ENCODE measurements at regions not wholly inside any gene's neighbourhood (a gene's known extent, or its start where the extent isn't known, plus 50 kb on each side); places are given as distances from the start of the nearest gene placed in this dataset.

DNA sequence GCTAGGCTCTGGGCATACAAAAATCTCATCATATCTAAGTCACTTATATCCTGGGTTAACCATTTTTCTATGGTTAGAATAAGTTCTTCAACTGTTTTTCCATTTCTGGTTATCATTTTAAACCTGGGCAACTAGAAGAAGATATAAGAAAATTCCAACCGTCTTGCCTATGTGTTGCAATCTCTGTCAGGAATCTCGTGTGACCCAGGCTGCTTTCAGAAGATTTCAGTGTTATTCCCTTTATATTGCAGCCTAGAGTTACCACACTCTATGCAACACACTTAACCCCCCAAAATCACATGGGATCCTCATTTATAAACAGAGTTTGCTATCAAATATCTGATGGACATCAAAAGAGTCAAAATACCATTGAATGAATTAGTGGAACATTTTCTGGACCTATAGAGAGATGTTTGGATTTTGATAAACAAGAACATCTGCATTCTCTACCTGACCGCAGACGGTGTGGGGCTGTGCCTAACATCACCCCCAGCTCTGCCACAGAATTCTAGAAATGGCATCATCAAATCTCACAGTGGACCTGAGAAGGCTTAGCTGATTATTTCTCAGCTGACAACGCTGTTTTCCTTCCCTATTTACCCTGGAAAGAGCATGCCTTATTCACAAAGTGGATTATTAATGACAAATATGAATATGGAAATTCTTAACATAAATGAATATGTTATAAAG is 515.7 kb downstream of the NTRK3 start:
- TF ChIP-seq, protein P1, sequence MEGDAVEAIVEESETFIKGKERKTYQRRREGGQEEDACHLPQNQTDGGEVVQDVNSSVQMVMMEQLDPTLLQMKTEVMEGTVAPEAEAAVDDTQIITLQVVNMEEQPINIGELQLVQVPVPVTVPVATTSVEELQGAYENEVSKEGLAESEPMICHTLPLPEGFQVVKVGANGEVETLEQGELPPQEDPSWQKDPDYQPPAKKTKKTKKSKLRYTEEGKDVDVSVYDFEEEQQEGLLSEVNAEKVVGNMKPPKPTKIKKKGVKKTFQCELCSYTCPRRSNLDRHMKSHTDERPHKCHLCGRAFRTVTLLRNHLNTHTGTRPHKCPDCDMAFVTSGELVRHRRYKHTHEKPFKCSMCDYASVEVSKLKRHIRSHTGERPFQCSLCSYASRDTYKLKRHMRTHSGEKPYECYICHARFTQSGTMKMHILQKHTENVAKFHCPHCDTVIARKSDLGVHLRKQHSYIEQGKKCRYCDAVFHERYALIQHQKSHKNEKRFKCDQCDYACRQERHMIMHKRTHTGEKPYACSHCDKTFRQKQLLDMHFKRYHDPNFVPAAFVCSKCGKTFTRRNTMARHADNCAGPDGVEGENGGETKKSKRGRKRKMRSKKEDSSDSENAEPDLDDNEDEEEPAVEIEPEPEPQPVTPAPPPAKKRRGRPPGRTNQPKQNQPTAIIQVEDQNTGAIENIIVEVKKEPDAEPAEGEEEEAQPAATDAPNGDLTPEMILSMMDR (conservative IDR thresholded peaks at IDR 0.05; ENCODE audit: low read length) = no peak
- TF ChIP-seq EZH2phosphoT487 (IDR thresholded peaks at IDR 0.05; ENCODE audit: borderline replicate concordance, low read depth, low read length) = no peak

Measured in OCI-LY7 (cell line).